ENCODE measurements at regions not wholly inside any gene's neighbourhood (a gene's known extent, or its start where the extent isn't known, plus 50 kb on each side); places are given as distances from the start of the nearest gene placed in this dataset.

GRCh38 chr10:121041906-121042305, 190.7 kb downstream of the WDR11 start:
- TF ChIP-seq CTCF (IDR thresholded peaks at IDR 0.05 in 4 of 5, conservative IDR thresholded peaks at IDR 0.05 in 1 of 5): no peak
- no peak for TF ChIP-seq POLR2A (IDR thresholded peaks at IDR 0.05)

Measured in gastrocnemius medialis (tissue), 4 donors.